Naive thymus-derived CD8-positive, alpha-beta T cell (primary cell): ENCODE measurements at regions not wholly inside any gene's neighbourhood (a gene's known extent, or its start where the extent isn't known, plus 50 kb on each side); places are given as distances from the start of the nearest gene placed in this dataset.

Source experiments
- ATAC-seq, 2 donors: fragments of 150-1000 bp; cut with Tn5 transposase in 1 of 2; sonication (Bioruptor Pico), chemical (Tn5 transposase) in 1 of 2; 1 replicate in 1 of 2; 2 replicates in 1 of 2; pipeline ENCODE4 v1.10.0; 2021; ENCODE audit warnings: mild to moderate bottlenecking in 2 of 2, moderate library complexity in 2 of 2
- POLR2A ChIA-PET: fragments of 350-600 bp; sonication (Branson Sonifier 250); formaldehyde crosslinking; loops from one replicate; lab custom pipeline; 2021; ENCODE audit warnings: antibody characterized with exemption; lab: Charles Lee
- DNase-seq, 10 donors: peaks; one replicate each; pipeline versions ENCODE4 v3.0.0 to v3.0.0-alpha.2; 2020 to 2022
- H3K27ac Mint-ChIP-seq, 10 donors: one replicate each; pipeline ENCODE4 v1.8.0; 2020 to 2022; ENCODE audit warnings: mild to moderate bottlenecking in 10 of 10, mixed read lengths in 10 of 10, moderate library complexity in 4 of 10, inconsistent platforms in 1 of 10
- H3K27me3 Mint-ChIP-seq, 5 donors: one replicate each; pipeline ENCODE4 v1.8.0; 2021 to 2022; ENCODE audit warnings: mixed read lengths in 5 of 5
- H3K36me3 Mint-ChIP-seq, 3 donors: one replicate each; pipeline ENCODE4 v1.8.0; 2020 to 2022; ENCODE audit warnings: mixed read lengths in 3 of 3, mild to moderate bottlenecking in 2 of 3, inconsistent platforms in 1 of 3
- H3K4me1 Mint-ChIP-seq, 4 donors: one replicate each; pipeline ENCODE4 v1.8.0; 2021 to 2022; ENCODE audit warnings: mixed read lengths in 4 of 4
- H3K4me3 Mint-ChIP-seq, 10 donors: one replicate each; pipeline ENCODE4 v1.8.0; 2020 to 2022; ENCODE audit warnings: mild to moderate bottlenecking in 10 of 10, mixed read lengths in 10 of 10, moderate library complexity in 6 of 10, inconsistent platforms in 1 of 10
- H3K9me3 Mint-ChIP-seq, 9 donors: one replicate each; pipeline ENCODE4 v1.8.0; 2020 to 2022; ENCODE audit warnings: mixed read lengths in 9 of 9, mild to moderate bottlenecking in 3 of 9, inconsistent platforms in 1 of 9, moderate library complexity in 1 of 9

- no peaks in the 10 kb centered on the region for H3K4me1 Mint-ChIP-seq
- peaks cover 0 to 6% (median 0%) of the 10 kb centered on the region in 5 donors for H3K27me3 Mint-ChIP-seq
- no peak overlapping the region for H3K4me3 Mint-ChIP-seq
- H3K27ac Mint-ChIP-seq: no peak overlapping the region
- DNase-seq (no peak), ATAC-seq (no peak)
- POLR2A ChIA-PET: no interaction called here
- peaks cover 0 to 2% (median 0%) of the 10 kb centered on the region in 3 donors for H3K36me3 Mint-ChIP-seq
- H3K9me3 Mint-ChIP-seq: peaks cover 0 to 6% (median 0%) of the 10 kb centered on the region in 9 donors
These were observed 251.7 kb downstream of the HNMT start for GRCh38 chr2:138215958-138216357.

GRCh38 chr2:138217975-138218374, 253.7 kb downstream of the HNMT start:
- Mint-ChIP-seq H3K27me3 (peaks cover 0 to 4% (median 0%) of the 10 kb centered on the region in 5 donors), H3K9me3 (peaks cover 0 to 6% (median 2%) of the 10 kb centered on the region in 9 donors), H3K4me1 (no peaks in the 10 kb centered on the region), H3K4me3 (no peak overlapping the region), H3K27ac (no peak overlapping the region), H3K36me3 (no peaks in the 10 kb centered on the region)
- DNase-seq: no peak
- ATAC-seq: no peak
- POLR2A ChIA-PET: no interaction called here

- Mint-ChIP-seq H3K27ac (no peak overlapping the region), H3K4me1 (no peaks in the 10 kb centered on the region), H3K36me3 (no peaks in the 10 kb centered on the region), H3K9me3 (peaks cover 0 to 6% (median 2%) of the 10 kb centered on the region in 9 donors), H3K4me3 (no peak overlapping the region), H3K27me3 (peaks cover 0 to 4% (median 0%) of the 10 kb centered on the region in 5 donors)
- POLR2A ChIA-PET: no interaction called here
- DNase-seq: no peak
- ATAC-seq: no peak
These were observed 254.1 kb downstream of the HNMT start for GRCh38 chr2:138218397-138218796.

DNA sequence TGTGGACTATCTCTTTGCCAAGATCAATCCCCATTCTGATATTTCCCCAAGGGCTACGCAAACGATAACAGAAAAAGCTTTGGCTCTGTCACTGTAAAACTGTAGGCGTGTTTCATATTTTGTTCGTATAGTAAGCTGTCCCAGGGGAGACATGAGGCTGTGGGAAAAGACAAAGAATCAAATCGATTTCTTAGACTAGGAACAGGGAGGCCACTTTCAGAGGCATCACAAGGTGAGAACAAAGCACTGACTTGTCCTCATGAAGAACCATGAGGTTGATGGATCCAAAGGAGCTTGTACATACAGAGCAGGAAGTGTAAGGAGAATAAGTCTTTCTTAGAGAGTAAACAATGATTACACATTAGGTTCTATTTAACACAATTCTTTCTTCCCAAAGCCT, 255.7 kb downstream of the HNMT start:
- no peaks in the 10 kb centered on the region for H3K36me3 Mint-ChIP-seq
- H3K4me1 Mint-ChIP-seq: no peaks in the 10 kb centered on the region
- peaks cover 0 to 8% (median 2%) of the 10 kb centered on the region in 9 donors for H3K9me3 Mint-ChIP-seq
- H3K27me3 Mint-ChIP-seq: no peaks in the 10 kb centered on the region
- no peak for ATAC-seq
- POLR2A ChIA-PET: no interaction called here
- no peak overlapping the region for H3K4me3 Mint-ChIP-seq
- no peak overlapping the region for H3K27ac Mint-ChIP-seq
- no peak for DNase-seq

- POLR2A ChIA-PET: no interaction called here
- peaks cover 0 to 8% (median 2%) of the 10 kb centered on the region in 9 donors for H3K9me3 Mint-ChIP-seq
- ATAC-seq: no peak
- no peak for DNase-seq
- no peak overlapping the region for H3K4me3 Mint-ChIP-seq
- H3K27me3 Mint-ChIP-seq: no peaks in the 10 kb centered on the region
- H3K4me1 Mint-ChIP-seq: no peaks in the 10 kb centered on the region
- no peaks in the 10 kb centered on the region for H3K36me3 Mint-ChIP-seq
- no peak overlapping the region for H3K27ac Mint-ChIP-seq
These were observed 257.1 kb downstream of the HNMT start for GRCh38 chr2:138221358-138221757.

DNA sequence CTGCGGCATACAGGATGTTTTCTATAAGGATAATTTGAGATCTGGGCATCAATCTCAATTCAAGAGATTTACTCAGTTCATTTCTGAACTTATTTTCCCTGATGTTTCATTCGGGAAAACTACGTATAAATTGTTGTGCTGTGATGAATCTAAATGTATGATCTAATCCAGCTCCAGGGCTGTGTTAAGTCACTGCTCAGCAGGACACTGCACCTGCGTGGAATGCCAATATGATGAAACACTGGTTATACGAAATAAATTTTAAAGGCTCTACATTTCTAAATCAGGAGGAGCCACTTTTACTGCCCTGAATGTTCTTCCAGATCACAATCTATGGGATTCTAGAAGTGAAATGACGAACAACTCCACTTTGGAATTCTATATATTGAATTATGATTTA, 259.0 kb downstream of the HNMT start:
- no peaks in the 10 kb centered on the region for H3K27me3 Mint-ChIP-seq
- no peak overlapping the region for H3K4me3 Mint-ChIP-seq
- H3K27ac Mint-ChIP-seq: no peak overlapping the region
- ATAC-seq: no peak
- H3K9me3 Mint-ChIP-seq: peaks cover 0 to 12% (median under 1%) of the 10 kb centered on the region in 9 donors
- POLR2A ChIA-PET: no interaction called here
- peaks cover 0 to 3% (median 0%) of the 10 kb centered on the region in 3 donors for H3K36me3 Mint-ChIP-seq
- DNase-seq: no peak
- H3K4me1 Mint-ChIP-seq: no peaks in the 10 kb centered on the region

DNA sequence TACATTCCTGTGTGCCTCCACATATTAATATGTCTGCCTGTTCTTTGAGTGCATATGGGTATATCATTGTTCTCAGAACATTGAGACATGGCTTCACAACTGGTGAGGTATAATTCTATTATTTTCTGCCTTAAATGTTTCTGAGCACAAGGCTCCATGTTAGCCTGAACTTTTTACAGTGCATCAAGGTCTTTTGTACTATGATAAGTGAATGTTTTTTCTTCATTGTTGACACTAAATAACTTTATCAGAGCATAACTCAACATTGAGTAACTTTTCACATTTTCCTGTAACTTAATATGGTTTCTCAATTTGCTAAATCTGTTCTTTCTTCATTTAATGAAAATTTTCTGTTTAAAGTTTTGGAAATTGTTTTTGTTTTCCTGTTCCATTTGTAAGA, 262.9 kb downstream of the HNMT start:
- Mint-ChIP-seq H3K4me3 (no peak overlapping the region), H3K27me3 (no peaks in the 10 kb centered on the region), H3K27ac (no peak overlapping the region), H3K4me1 (no peaks in the 10 kb centered on the region), H3K9me3 (peaks cover 0 to 12% (median 4%) of the 10 kb centered on the region in 9 donors), H3K36me3 (peaks cover 0 to 5% (median 0%) of the 10 kb centered on the region in 3 donors)
- DNase-seq (no peak), ATAC-seq (no peak)
- POLR2A ChIA-PET: no interaction called here

DNA sequence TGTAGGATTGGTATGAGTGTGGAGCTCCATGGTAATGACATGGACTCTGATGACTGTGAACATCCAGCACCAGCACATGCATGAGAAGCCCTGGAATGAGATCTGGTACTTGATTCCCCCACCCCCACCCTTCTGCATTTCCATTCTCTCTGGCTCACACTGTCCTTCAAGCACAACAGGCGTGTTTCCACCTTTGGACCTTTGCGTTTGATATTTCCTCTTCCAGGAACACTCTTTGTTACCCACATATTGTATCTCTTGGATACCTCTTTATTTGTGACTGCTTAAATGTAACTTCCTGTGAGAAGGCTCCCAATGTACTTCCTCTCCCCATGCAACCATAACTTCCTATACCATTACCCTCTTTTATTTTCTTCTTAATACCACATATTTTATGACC, 263.8 kb downstream of the HNMT start:
- Mint-ChIP-seq H3K36me3 (peaks cover 0 to 5% (median 0%) of the 10 kb centered on the region in 3 donors), H3K9me3 (peaks cover 0 to 13% (median 4%) of the 10 kb centered on the region in 9 donors), H3K4me3 (no peak overlapping the region), H3K4me1 (no peaks in the 10 kb centered on the region), H3K27ac (no peak overlapping the region), H3K27me3 (peaks cover 0 to 2% (median 0%) of the 10 kb centered on the region in 5 donors)
- no peak for ATAC-seq
- POLR2A ChIA-PET: no interaction called here
- DNase-seq: no peak

- no peak for DNase-seq
- peaks cover 0 to 9% (median under 1%) of the 10 kb centered on the region in 4 donors for H3K4me1 Mint-ChIP-seq
- H3K9me3 Mint-ChIP-seq: peaks cover 0 to 8% (median 0%) of the 10 kb centered on the region in 9 donors
- peaks cover 0 to 3% (median 0%) of the 10 kb centered on the region in 5 donors for H3K27me3 Mint-ChIP-seq
- POLR2A ChIA-PET: no interaction called here
- H3K27ac Mint-ChIP-seq: no peak overlapping the region
- no peaks in the 10 kb centered on the region for H3K36me3 Mint-ChIP-seq
- no peak overlapping the region for H3K4me3 Mint-ChIP-seq
- ATAC-seq: no peak
These were observed 267.3 kb upstream of the SPOPL start for GRCh38 chr2:138234265-138234664.

DNA sequence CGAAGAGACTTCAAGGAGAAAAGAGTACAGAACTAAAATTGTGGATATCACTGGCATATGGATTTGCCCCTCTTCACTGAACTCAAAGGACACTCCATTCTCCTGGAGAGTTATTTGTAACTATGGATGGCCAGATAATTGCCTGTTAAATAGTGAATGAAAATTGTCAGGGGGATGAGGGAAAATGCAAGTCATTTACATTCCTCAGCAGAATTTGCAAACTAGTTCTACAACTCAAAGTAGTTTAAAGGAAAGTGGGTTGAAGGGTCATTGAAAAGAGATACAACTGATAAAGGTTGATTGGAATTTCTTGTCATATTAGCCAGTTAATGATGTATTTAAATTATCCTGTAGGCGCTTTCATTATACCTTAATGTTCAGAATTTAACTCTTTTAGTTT, 266.5 kb upstream of the SPOPL start:
- Mint-ChIP-seq H3K4me3 (no peak overlapping the region), H3K27me3 (peaks cover 0 to 3% (median 0%) of the 10 kb centered on the region in 5 donors), H3K36me3 (no peaks in the 10 kb centered on the region), H3K9me3 (peaks cover 0 to 8% (median 0%) of the 10 kb centered on the region in 9 donors), H3K4me1 (peaks cover 0 to 9% (median under 1%) of the 10 kb centered on the region in 4 donors), H3K27ac (no peak overlapping the region)
- DNase-seq: no peak
- no peak for ATAC-seq
- POLR2A ChIA-PET: no interaction called here

DNA sequence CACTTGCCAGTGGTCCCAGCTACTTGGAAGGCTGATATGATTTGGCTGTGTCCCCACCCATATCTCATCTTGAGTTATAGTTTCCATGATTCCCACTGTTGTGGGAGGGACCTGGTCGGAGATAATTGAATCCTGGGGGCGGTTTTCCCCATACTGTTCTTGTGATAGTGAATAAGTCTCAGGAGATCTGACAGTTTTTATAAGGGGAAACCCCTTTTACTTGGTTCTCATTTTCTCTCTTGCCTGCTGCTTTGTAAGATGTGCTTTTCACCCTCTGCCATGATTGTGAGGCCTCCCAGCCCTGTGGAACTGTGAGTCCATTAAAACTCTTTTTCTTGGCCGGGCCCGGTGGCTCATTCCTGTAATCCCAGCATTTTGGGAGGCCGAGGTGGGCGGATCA, 265.4 kb upstream of the SPOPL start:
- no peak overlapping the region for H3K27ac Mint-ChIP-seq
- ATAC-seq: no peak

GRCh38 chr2:138237667-138238384, 263.7 kb upstream of the SPOPL start:
- Mint-ChIP-seq H3K27ac (no peak overlapping the region), H3K4me1 (peaks cover 0 to 9% (median under 1%) of the 10 kb centered on the region in 4 donors), H3K27me3 (peaks cover 0 to 11% (median 2%) of the 10 kb centered on the region in 5 donors), H3K9me3 (peaks cover 0 to 5% (median 0%) of the 10 kb centered on the region in 9 donors), H3K36me3 (no peaks in the 10 kb centered on the region), H3K4me3 (no peak overlapping the region)
- DNase-seq: no peak
- no peak for ATAC-seq
- POLR2A ChIA-PET: no interaction called here

More for the DNA sequence above, 265.4 kb upstream of the SPOPL start:
- Mint-ChIP-seq H3K27me3 (peaks cover 0 to 3% (median under 1%) of the 10 kb centered on the region in 5 donors), H3K36me3 (no peaks in the 10 kb centered on the region), H3K4me1 (peaks cover 0 to 9% (median under 1%) of the 10 kb centered on the region in 4 donors), H3K4me3 (no peak overlapping the region), H3K9me3 (peaks cover 0 to 8% (median 0%) of the 10 kb centered on the region in 9 donors)
- POLR2A ChIA-PET: no interaction called here
- no peak for DNase-seq

- no peak overlapping the region for H3K27ac Mint-ChIP-seq
- no peaks in the 10 kb centered on the region for H3K36me3 Mint-ChIP-seq
- peaks cover 0 to 4% (median 0%) of the 10 kb centered on the region in 9 donors for H3K9me3 Mint-ChIP-seq
- peaks cover 0 to 9% (median under 1%) of the 10 kb centered on the region in 4 donors for H3K4me1 Mint-ChIP-seq
- no peak for ATAC-seq
- no peak overlapping the region for H3K4me3 Mint-ChIP-seq
- POLR2A ChIA-PET: no interaction called here
- no peak for DNase-seq
- peaks cover 0 to 11% (median 0%) of the 10 kb centered on the region in 5 donors for H3K27me3 Mint-ChIP-seq
These were observed 262.7 kb upstream of the SPOPL start for GRCh38 chr2:138238908-138239307.
